ENCODE measurements at regions not wholly inside any gene's neighbourhood (a gene's known extent, or its start where the extent isn't known, plus 50 kb on each side); places are given as distances from the start of the nearest gene placed in this dataset.

GRCh38 chr5:158486566-158486965 is 613.1 kb downstream of the EBF1 start:
- Mint-ChIP-seq H3K27me3 (peaks cover 7% of the 10 kb centered on the region), H3K4me1 (ENCODE audit: low read depth) (peaks cover 19% of the 10 kb centered on the region), H3K4me3 (ENCODE audit: low read depth) (no peak overlapping the region), H3K9me3 (ENCODE audit: low read depth) (peaks cover 4% of the 10 kb centered on the region), H3K27ac (no peak overlapping the region), H3K36me3 (ENCODE audit: insufficient read depth) (no peaks in the 10 kb centered on the region)
- TF ChIP-seq CTCF (IDR thresholded peaks at IDR 0.05; ENCODE audit: unreplicated experiment), result no peak
- no peak for DNase-seq (ENCODE audit: low spot score, unreplicated experiment)

DNA sequence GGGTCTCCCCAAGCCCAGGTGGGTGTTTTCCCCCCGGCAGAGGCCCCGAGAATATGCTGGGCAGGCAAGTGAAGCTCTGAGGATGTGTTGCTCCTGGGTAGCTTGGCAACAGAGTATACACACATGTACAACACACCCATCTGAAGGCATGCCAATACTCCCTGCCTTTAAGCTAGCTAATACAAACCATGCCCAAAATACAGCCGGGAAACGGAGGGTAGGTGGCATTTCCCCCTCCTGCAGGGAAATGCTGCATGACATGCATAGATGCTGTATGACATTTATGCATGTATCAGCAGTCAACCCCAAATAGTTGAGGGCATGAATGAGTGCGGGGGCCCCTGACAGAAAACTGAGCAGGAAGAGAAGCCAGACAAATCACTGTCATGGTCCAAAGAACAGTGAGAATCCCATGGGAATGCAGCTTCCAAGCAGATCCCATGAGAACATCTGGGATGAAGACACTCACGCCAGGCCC is 614.1 kb downstream of the EBF1 start:
- peaks cover 7% of the 10 kb centered on the region for H3K27me3 Mint-ChIP-seq
- H3K4me3 Mint-ChIP-seq (ENCODE audit: low read depth), result no peak overlapping the region
- H3K27ac Mint-ChIP-seq, result no peak overlapping the region
- peaks cover 4% of the 10 kb centered on the region for H3K9me3 Mint-ChIP-seq (ENCODE audit: low read depth)
- no peaks in the 10 kb centered on the region for H3K36me3 Mint-ChIP-seq (ENCODE audit: insufficient read depth)
- no peak for DNase-seq (ENCODE audit: low spot score, unreplicated experiment)
- peaks cover 21% of the 10 kb centered on the region for H3K4me1 Mint-ChIP-seq (ENCODE audit: low read depth)
- TF ChIP-seq CTCF (IDR thresholded peaks at IDR 0.05; ENCODE audit: unreplicated experiment), result no peak

- H3K27me3 Mint-ChIP-seq, result peaks cover 7% of the 10 kb centered on the region
- no peak overlapping the region for H3K4me3 Mint-ChIP-seq (ENCODE audit: low read depth)
- H3K9me3 Mint-ChIP-seq (ENCODE audit: low read depth), result peaks cover 4% of the 10 kb centered on the region
- peaks cover 23% of the 10 kb centered on the region for H3K4me1 Mint-ChIP-seq (ENCODE audit: low read depth)
- TF ChIP-seq CTCF (IDR thresholded peaks at IDR 0.05; ENCODE audit: unreplicated experiment), result no peak
- no peak for DNase-seq (ENCODE audit: low spot score, unreplicated experiment)
- H3K27ac Mint-ChIP-seq, result no peak overlapping the region
- no peaks in the 10 kb centered on the region for H3K36me3 Mint-ChIP-seq (ENCODE audit: insufficient read depth)
These were observed 614.7 kb downstream of the EBF1 start for GRCh38 chr5:158485047-158485446.

DNA sequence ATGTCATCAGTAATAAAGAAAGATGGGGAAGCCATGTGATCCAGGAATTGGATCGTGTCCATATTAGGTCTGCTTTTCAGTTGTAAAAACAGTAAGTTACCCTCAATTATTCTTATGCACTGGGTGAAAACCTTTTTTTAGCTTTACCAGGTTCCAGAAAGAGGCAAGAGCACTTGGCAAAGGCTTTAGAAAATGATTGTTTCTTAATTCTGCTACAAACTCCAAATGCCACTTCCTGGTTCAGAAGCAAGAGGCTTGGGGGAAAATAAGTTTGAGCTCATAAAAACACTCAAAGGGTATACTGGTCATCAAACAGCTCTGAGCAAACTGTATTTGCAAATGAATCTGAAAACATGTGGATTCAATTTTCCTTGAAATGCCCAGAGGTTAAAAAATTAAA is 615.6 kb downstream of the EBF1 start:
- Mint-ChIP-seq H3K27me3 (peaks cover 7% of the 10 kb centered on the region), H3K4me3 (ENCODE audit: low read depth) (no peak overlapping the region), H3K9me3 (ENCODE audit: low read depth) (peaks cover 4% of the 10 kb centered on the region), H3K4me1 (ENCODE audit: low read depth) (peaks cover 29% of the 10 kb centered on the region), H3K36me3 (ENCODE audit: insufficient read depth) (no peaks in the 10 kb centered on the region), H3K27ac (peak overlapping the region; percentile 84)
- no peak for TF ChIP-seq CTCF (IDR thresholded peaks at IDR 0.05; ENCODE audit: unreplicated experiment)
- no peak for DNase-seq (ENCODE audit: low spot score, unreplicated experiment)

- H3K27me3 Mint-ChIP-seq, result peaks cover 4% of the 10 kb centered on the region
- no peaks in the 10 kb centered on the region for H3K36me3 Mint-ChIP-seq (ENCODE audit: insufficient read depth)
- H3K4me1 Mint-ChIP-seq (ENCODE audit: low read depth), result peaks cover 27% of the 10 kb centered on the region
- no peak for DNase-seq (ENCODE audit: low spot score, unreplicated experiment)
- H3K27ac Mint-ChIP-seq, result peak overlapping the region; percentile 84
- H3K9me3 Mint-ChIP-seq (ENCODE audit: low read depth), result peaks cover 4% of the 10 kb centered on the region
- no peak for TF ChIP-seq CTCF (IDR thresholded peaks at IDR 0.05; ENCODE audit: unreplicated experiment)
- peak overlapping the region; percentile 14 for H3K4me3 Mint-ChIP-seq (ENCODE audit: low read depth)
These were observed 616.3 kb downstream of the EBF1 start for GRCh38 chr5:158483281-158483860.
